ENCODE measurements at regions not wholly inside any gene's neighbourhood (a gene's known extent, or its start where the extent isn't known, plus 50 kb on each side); places are given as distances from the start of the nearest gene placed in this dataset.
"Not testable (repeated sequence)": the region's sequence is repeated elsewhere in the genome, so short reads cannot be mapped to it uniquely, and the experiment has no call there.

DNA sequence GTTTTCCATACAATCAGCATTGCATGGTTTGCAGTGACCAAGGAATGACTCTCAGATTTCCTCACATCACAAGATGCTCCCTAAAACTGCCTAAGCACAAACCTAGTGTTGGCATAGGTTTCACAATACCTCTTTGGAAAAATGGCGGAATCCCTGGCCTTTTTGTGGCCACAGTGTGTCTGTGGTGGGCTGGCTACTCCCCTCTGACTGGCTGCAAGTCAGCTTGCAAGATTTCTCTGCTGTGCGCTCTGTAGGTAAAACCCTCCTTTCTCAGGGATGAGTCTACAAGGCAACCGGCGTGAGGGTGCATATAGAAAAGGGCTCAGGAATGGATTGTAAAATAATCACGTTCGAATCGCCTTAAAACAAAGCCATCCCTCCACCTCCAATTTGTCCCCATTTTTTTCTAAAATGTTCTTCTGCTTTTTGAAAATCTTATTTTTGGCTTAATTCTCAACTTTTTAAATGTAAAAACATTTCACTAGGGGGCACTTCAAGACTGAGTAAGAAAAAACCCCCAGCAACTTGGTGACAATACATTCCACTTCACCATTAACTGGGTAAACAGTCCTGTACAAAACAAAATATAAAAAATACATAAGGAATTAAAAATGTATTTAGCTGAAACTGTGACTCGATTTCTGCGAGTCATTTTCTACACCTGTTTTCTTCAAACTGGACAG is 235.6 kb downstream of the STIM2 start:
- no peak overlapping the region for H3K27ac Mint-ChIP-seq
- no peaks in the 10 kb centered on the region for H3K36me3 Mint-ChIP-seq (ENCODE audit: low read depth)
- peaks cover 24% of the 10 kb centered on the region for H3K27me3 Mint-ChIP-seq
- no peaks in the 10 kb centered on the region for H3K4me1 Mint-ChIP-seq
- no peak overlapping the region for H3K4me3 Mint-ChIP-seq
- no peak for ATAC-seq
- DNase-seq: no peak
- no peaks in the 10 kb centered on the region for H3K9me3 ChIP-seq (ENCODE audit: control insufficient read depth, low read length, poor library complexity, severe bottlenecking)

GRCh38 chr4:27098034-27098433 is 237.4 kb downstream of the STIM2 start:
- Mint-ChIP-seq H3K4me3 (no peak overlapping the region), H3K27me3 (peaks cover 21% of the 10 kb centered on the region), H3K36me3 (ENCODE audit: low read depth) (no peaks in the 10 kb centered on the region), H3K4me1 (no peaks in the 10 kb centered on the region), H3K27ac (no peak overlapping the region)
- ATAC-seq (no peak), DNase-seq (no peak)
- no peaks in the 10 kb centered on the region for H3K9me3 ChIP-seq (ENCODE audit: control insufficient read depth, low read length, poor library complexity, severe bottlenecking)

DNA sequence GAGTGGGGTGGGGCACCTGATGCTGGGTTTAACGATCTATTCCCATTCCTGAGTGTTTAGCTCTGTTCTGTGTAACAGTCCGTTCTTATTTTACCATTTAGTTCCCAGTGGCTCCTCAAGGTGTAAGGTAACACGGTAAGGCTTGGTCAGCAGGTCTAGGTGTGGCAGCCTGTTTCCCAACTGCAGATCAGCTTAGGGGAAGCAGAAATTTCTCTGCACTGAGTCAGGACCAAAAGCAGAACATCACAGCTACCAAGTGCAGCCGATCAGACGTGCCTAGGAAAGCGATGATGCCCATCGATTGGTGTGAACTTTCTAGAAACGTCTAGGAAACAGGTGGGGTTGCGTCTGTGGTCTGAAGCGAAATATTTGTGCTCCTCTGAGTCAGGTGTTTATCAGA is 240.1 kb downstream of the STIM2 start:
- Mint-ChIP-seq H3K36me3 (ENCODE audit: low read depth) (no peaks in the 10 kb centered on the region), H3K4me3 (no peak overlapping the region)
- no peak for ATAC-seq

GRCh38 chr4:27101126-27101525 is 240.5 kb downstream of the STIM2 start:
- no peak overlapping the region for H3K4me3 Mint-ChIP-seq
- H3K36me3 Mint-ChIP-seq (ENCODE audit: low read depth): no peaks in the 10 kb centered on the region
- H3K27ac Mint-ChIP-seq: no peak overlapping the region
- no peaks in the 10 kb centered on the region for H3K4me1 Mint-ChIP-seq
- peaks cover 22% of the 10 kb centered on the region for H3K27me3 Mint-ChIP-seq
- DNase-seq: no peak
- H3K9me3 ChIP-seq (ENCODE audit: control insufficient read depth, low read length, poor library complexity, severe bottlenecking): no peaks in the 10 kb centered on the region
- no peak for ATAC-seq

More for the DNA sequence above, 240.1 kb downstream of the STIM2 start:
- no peaks in the 10 kb centered on the region for H3K4me1 Mint-ChIP-seq
- H3K9me3 ChIP-seq (ENCODE audit: control insufficient read depth, low read length, poor library complexity, severe bottlenecking): no peaks in the 10 kb centered on the region
- H3K27ac Mint-ChIP-seq: no peak overlapping the region
- H3K27me3 Mint-ChIP-seq: peaks cover 22% of the 10 kb centered on the region
- DNase-seq: no peak

DNA sequence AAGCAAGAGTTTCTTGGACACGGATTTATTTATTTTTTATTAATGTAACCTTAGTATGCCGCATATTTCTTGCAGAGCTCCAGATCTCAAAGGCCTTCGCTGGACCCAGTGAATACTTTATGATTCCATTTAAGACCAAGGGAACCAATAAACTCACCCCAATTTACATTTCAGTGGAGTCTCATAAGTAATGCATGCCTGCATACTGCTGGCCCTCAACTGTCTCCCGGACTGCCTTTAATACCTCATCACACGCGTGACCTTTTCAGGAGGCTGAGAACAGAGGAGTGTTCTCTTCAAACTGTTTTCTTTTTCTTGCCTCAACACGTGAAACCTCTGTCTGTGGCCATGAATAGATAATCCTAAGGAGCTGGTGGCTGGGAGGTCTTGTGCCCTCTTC is 240.9 kb downstream of the STIM2 start:
- no peaks in the 10 kb centered on the region for H3K9me3 ChIP-seq (ENCODE audit: control insufficient read depth, low read length, poor library complexity, severe bottlenecking)
- DNase-seq (no peak), ATAC-seq (no peak)
- Mint-ChIP-seq H3K27ac (no peak overlapping the region), H3K4me1 (no peaks in the 10 kb centered on the region), H3K4me3 (no peak overlapping the region), H3K27me3 (peaks cover 22% of the 10 kb centered on the region), H3K36me3 (ENCODE audit: low read depth) (no peaks in the 10 kb centered on the region)

DNA sequence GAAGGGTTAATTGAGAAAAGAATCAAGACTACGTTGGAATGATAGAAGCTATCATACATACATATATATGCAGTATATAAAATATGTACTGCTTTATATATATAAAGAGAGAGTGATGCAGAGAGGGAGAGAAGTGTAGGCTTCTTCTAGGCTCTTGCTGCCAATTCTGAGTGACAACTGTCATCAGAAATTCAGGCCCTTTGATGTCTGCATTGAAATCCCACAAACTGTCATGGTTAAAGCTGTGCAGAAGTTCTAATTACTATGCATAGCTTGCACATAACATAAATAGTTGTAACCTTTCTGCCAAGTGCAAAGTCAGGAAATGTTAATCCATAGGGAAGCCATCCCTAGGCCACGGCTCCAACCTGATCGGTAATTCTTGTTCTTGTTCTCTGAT is 251.0 kb downstream of the STIM2 start:
- H3K27ac Mint-ChIP-seq: no peak overlapping the region

GRCh38 chr4:27112587-27112986 is 251.9 kb downstream of the STIM2 start:
- DNase-seq (no peak), ATAC-seq (no peak)
- Mint-ChIP-seq H3K4me3 (no peak overlapping the region), H3K36me3 (ENCODE audit: low read depth) (no peaks in the 10 kb centered on the region), H3K27me3 (no peaks in the 10 kb centered on the region), H3K27ac (no peak overlapping the region), H3K4me1 (no peaks in the 10 kb centered on the region)
- H3K9me3 ChIP-seq (ENCODE audit: control insufficient read depth, low read length, poor library complexity, severe bottlenecking): no peaks in the 10 kb centered on the region

More for the DNA sequence above, 251.0 kb downstream of the STIM2 start:
- ATAC-seq (no peak), DNase-seq (no peak)
- H3K4me3 Mint-ChIP-seq: no peak overlapping the region
- H3K9me3 ChIP-seq (ENCODE audit: control insufficient read depth, low read length, poor library complexity, severe bottlenecking): no peaks in the 10 kb centered on the region
- no peaks in the 10 kb centered on the region for H3K4me1 Mint-ChIP-seq
- H3K36me3 Mint-ChIP-seq (ENCODE audit: low read depth): no peaks in the 10 kb centered on the region
- H3K27me3 Mint-ChIP-seq: no peaks in the 10 kb centered on the region

DNA sequence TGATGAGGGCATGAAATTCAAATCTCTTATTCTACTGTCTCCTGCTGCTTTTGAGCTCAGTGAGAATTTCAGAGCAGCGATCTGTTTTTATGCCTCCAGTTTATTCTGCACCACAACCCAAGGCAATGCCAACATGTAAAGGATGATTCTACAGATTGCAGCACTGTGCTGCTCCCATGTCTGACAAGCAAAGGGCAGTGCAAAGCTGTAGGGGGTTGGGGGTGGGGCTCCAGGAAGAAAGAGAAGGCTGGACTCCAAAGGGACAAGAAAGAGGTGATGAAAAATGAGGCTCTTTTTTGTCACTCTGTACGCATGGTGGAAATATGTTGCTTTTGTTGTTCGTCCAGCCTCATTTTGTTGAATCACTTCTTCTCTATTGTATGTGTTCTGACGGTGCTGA is 254.6 kb downstream of the STIM2 start:
- H3K4me1 Mint-ChIP-seq: no peaks in the 10 kb centered on the region
- no peaks in the 10 kb centered on the region for H3K36me3 Mint-ChIP-seq (ENCODE audit: low read depth)

GRCh38 chr4:27117453-27117852 is 256.8 kb downstream of the STIM2 start:
- H3K4me1 Mint-ChIP-seq: no peaks in the 10 kb centered on the region
- ATAC-seq (no peak), DNase-seq (no peak)
- H3K9me3 ChIP-seq (ENCODE audit: control insufficient read depth, low read length, poor library complexity, severe bottlenecking): peaks cover 2% of the 10 kb centered on the region
- no peaks in the 10 kb centered on the region for H3K36me3 Mint-ChIP-seq (ENCODE audit: low read depth)
- no peak overlapping the region for H3K4me3 Mint-ChIP-seq
- H3K27me3 Mint-ChIP-seq: no peaks in the 10 kb centered on the region
- H3K27ac Mint-ChIP-seq: no peak overlapping the region

More for the DNA sequence above, 254.6 kb downstream of the STIM2 start:
- no peaks in the 10 kb centered on the region for H3K27me3 Mint-ChIP-seq
- no peak overlapping the region for H3K27ac Mint-ChIP-seq
- ATAC-seq (no peak), DNase-seq (no peak)
- H3K9me3 ChIP-seq (ENCODE audit: control insufficient read depth, low read length, poor library complexity, severe bottlenecking): peaks cover 2% of the 10 kb centered on the region
- no peak overlapping the region for H3K4me3 Mint-ChIP-seq

GRCh38 chr4:27119239-27119638 is 258.6 kb downstream of the STIM2 start:
- no peak overlapping the region for H3K4me3 Mint-ChIP-seq
- H3K27ac Mint-ChIP-seq: no peak overlapping the region
- peaks cover 2% of the 10 kb centered on the region for H3K9me3 ChIP-seq (ENCODE audit: control insufficient read depth, low read length, poor library complexity, severe bottlenecking)
- H3K36me3 Mint-ChIP-seq (ENCODE audit: low read depth): no peaks in the 10 kb centered on the region
- no peaks in the 10 kb centered on the region for H3K4me1 Mint-ChIP-seq
- no peak for DNase-seq
- ATAC-seq: no peak
- H3K27me3 Mint-ChIP-seq: peaks cover 7% of the 10 kb centered on the region

DNA sequence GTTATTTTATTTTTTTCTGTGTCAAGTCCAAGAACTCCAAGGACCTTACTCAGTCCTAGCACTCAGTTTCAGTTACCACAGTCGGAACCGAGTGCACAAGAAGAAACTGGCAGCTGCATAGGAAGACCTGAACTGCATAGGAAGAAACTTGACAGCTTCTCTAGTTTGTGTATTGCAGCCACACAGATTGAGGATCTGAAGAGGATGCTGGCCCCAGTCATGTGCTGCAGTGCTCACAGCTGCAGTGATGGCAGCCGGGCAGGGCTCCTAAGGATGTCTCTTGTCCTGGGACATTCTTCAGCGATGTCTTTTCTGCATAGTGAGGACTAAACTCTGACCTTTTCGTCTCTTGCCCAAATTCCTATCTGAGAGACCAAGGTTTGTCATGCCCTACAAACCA is 261.2 kb downstream of the STIM2 start:
- Mint-ChIP-seq H3K27me3 (peaks cover 9% of the 10 kb centered on the region), H3K27ac (no peak overlapping the region), H3K36me3 (ENCODE audit: low read depth) (no peaks in the 10 kb centered on the region), H3K4me1 (no peaks in the 10 kb centered on the region), H3K4me3 (no peak overlapping the region)
- peaks cover 2% of the 10 kb centered on the region for H3K9me3 ChIP-seq (ENCODE audit: control insufficient read depth, low read length, poor library complexity, severe bottlenecking)
- ATAC-seq: no peak
- no peak for DNase-seq

GRCh38 chr4:27123123-27123768 is 262.6 kb downstream of the STIM2 start:
- ATAC-seq (no peak), DNase-seq (no peak)
- Mint-ChIP-seq H3K4me3 (no peak overlapping the region), H3K4me1 (no peaks in the 10 kb centered on the region), H3K27me3 (peaks cover 11% of the 10 kb centered on the region), H3K27ac (no peak overlapping the region), H3K36me3 (ENCODE audit: low read depth) (no peaks in the 10 kb centered on the region)
- H3K9me3 ChIP-seq (ENCODE audit: control insufficient read depth, low read length, poor library complexity, severe bottlenecking): peaks cover 2% of the 10 kb centered on the region

- DNase-seq (no peak), ATAC-seq (no peak)
- H3K27me3 Mint-ChIP-seq: peaks cover 12% of the 10 kb centered on the region
- no peaks in the 10 kb centered on the region for H3K4me1 Mint-ChIP-seq
- H3K27ac Mint-ChIP-seq: no peak overlapping the region
- no peaks in the 10 kb centered on the region for H3K36me3 Mint-ChIP-seq (ENCODE audit: low read depth)
- no peak overlapping the region for H3K4me3 Mint-ChIP-seq
- peaks cover 2% of the 10 kb centered on the region for H3K9me3 ChIP-seq (ENCODE audit: control insufficient read depth, low read length, poor library complexity, severe bottlenecking)
Observed at GRCh38 chr4:27123769-27124124, 263.1 kb downstream of the STIM2 start.

DNA sequence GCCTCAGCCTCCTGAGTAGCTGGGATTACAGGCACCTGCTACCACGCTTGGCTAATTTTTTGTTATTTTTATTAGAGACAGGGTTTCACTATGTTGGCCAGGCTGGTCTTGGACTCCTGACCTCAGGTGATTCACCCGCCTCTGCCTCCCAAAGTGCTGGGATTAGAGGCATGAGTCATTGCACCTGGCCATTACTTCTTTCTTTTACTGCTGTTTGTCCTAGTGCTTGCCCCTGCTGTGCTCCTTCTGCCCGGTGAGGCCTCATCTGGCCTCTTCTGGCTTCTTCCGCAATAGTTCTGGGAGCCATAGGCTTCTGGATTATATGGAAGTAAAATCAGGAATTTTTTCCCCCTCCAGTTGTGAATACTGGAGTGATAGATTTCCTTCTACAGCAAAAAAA is 266.3 kb downstream of the STIM2 start:
- not testable (repeated sequence) for ATAC-seq; H3K9me3 ChIP-seq (ENCODE audit: control insufficient read depth, low read length, poor library complexity, severe bottlenecking); DNase-seq; H3K4me3 Mint-ChIP-seq; H3K27ac Mint-ChIP-seq; H3K4me1 Mint-ChIP-seq; H3K36me3 Mint-ChIP-seq (ENCODE audit: low read depth)
- H3K27me3 Mint-ChIP-seq: peaks cover 17% of the 10 kb centered on the region

Measured in T-helper 17 cell (primary cell).